Fibroblast of lung (primary cell): ENCODE measurements at regions not wholly inside any gene's neighbourhood (a gene's known extent, or its start where the extent isn't known, plus 50 kb on each side); places are given as distances from the start of the nearest gene placed in this dataset.
A peak's percentile ranks its signal among the peaks of the same experiment; 100 is the strongest.
"Not testable (repeated sequence)": the region's sequence is repeated elsewhere in the genome, so short reads cannot be mapped to it uniquely, and the experiment has no call there.

Source experiments
- DNase-seq, 2 donors: peaks; one replicate each; pipeline versions ENCODE4 v3.0.0 to v3.0.0-alpha.2; 2010; ENCODE audit warnings: low read depth in 2 of 2
- H2AFZ ChIP-seq: 2 replicates; pipeline ENCODE4 v1.5.1; 2012; ENCODE audit warnings: low read length, control low read depth, inconsistent platforms
- H3K27ac ChIP-seq: 2 replicates; pipeline ENCODE4 v1.5.1; 2011; ENCODE audit warnings: low read length, control low read depth; ENCODE audit not compliant: insufficient read depth
- H3K27me3 ChIP-seq: 2 replicates; pipeline ENCODE4 v1.5.1; 2011; ENCODE audit warnings: mild to moderate bottlenecking, low read length; ENCODE audit not compliant: control insufficient read depth, insufficient read depth
- H3K36me3 ChIP-seq: 2 replicates; pipeline ENCODE4 v1.5.1; 2011; ENCODE audit warnings: low read length; ENCODE audit not compliant: control insufficient read depth, insufficient read depth
- H3K4me1 ChIP-seq: 2 replicates; pipeline ENCODE4 v1.5.1; 2011; ENCODE audit warnings: low read length; ENCODE audit not compliant: control insufficient read depth, insufficient read depth; ENCODE audit errors: extremely low read depth
- H3K4me2 ChIP-seq: 2 replicates; pipeline ENCODE4 v1.5.1; 2011; ENCODE audit warnings: low read length, control low read depth; ENCODE audit not compliant: insufficient read depth; ENCODE audit errors: extremely low read depth
- H3K4me3 ChIP-seq, 4 experiments: fragments of 200-600 bp in 1 of 4; sonication (generic) in 1 of 4; replicated peaks in 1 of 4; 2 replicates each; pipeline ENCODE4 v1.5.1; 2011 to 2016; ENCODE audit warnings: low read length in 4 of 4, low read depth in 3 of 4, mild to moderate bottlenecking in 3 of 4, control low read depth in 2 of 4, inconsistent platforms in 1 of 4, mixed read lengths in 1 of 4; ENCODE audit not compliant: insufficient read depth in 1 of 4; ENCODE audit errors: control extremely low read depth in 1 of 4
- H3K79me2 ChIP-seq: 2 replicates; pipeline ENCODE4 v1.5.1; 2012; ENCODE audit warnings: mild to moderate bottlenecking, low read length, inconsistent platforms; ENCODE audit not compliant: control insufficient read depth, insufficient read depth
- H3K9ac ChIP-seq: 2 replicates; pipeline ENCODE4 v1.5.1; 2011; ENCODE audit warnings: mild to moderate bottlenecking, low read length, control low read depth; ENCODE audit not compliant: insufficient read depth
- H3K9me3 ChIP-seq: 2 replicates; pipeline ENCODE4 v1.5.1; 2012; ENCODE audit warnings: low read depth, low read length; ENCODE audit not compliant: control insufficient read depth, insufficient read depth
- H4K20me1 ChIP-seq: 2 replicates; pipeline ENCODE4 v1.5.1; 2011; ENCODE audit warnings: low read length; ENCODE audit not compliant: control insufficient read depth, insufficient read depth; ENCODE audit errors: extremely low read depth
- CTCF ChIP-seq, 2 donors: IDR thresholded peaks in 1 of 2; conservative IDR thresholded peaks in 1 of 2; 1 replicate in 1 of 2; 2 replicates in 1 of 2; pipeline ENCODE4 v1.5.1; 2011 to 2012; ENCODE audit warnings: low read length in 2 of 2, control low read depth in 1 of 2, inconsistent platforms in 1 of 2, low read depth in 1 of 2, mild to moderate bottlenecking in 1 of 2
- EZH2 ChIP-seq: IDR thresholded peaks from 2 replicates; pipeline ENCODE4 v1.5.1; 2012; ENCODE audit warnings: low read length, control low read depth, mild to moderate bottlenecking; ENCODE audit errors: missing control alignments

DNA sequence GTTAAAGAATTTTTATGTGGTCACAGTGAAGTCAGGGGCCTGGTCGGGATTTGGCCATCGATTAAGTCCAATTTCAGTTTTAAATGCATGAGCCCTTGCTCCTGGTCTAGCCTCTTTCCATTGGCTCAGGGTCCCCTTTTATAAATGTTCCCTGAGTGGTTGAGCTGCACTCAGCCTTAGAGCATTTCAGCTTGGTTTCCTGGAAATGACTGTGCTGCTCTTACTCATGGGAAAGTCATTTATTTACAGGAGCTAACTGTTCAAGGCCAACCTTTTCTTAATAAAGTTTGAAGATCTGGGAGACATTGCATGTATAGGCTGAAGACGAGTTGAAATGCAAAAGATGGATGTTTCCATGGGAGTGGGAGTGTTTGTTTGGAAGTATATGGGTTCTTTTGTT, 98.8 kb upstream of the CLNK start:
- TF ChIP-seq CTCF (conservative IDR thresholded peaks at IDR 0.05 in 1 of 2, IDR thresholded peaks at IDR 0.05 in 1 of 2; ENCODE audit: low read depth in 1 of 2, low read length in 2 of 2): no peak
- TF ChIP-seq EZH2: no peak
- Histone ChIP-seq H3K27ac (peak overlapping the region; percentile 34), H4K20me1 (no peaks in the 10 kb centered on the region), H3K9ac (no peak overlapping the region), H3K36me3 (no peaks in the 10 kb centered on the region), H3K27me3 (no peaks in the 10 kb centered on the region), H3K9me3 (no peaks in the 10 kb centered on the region), H3K4me2 (no peak overlapping the region), H2AFZ (no peak overlapping the region), H3K4me1 (peaks cover 4% of the 10 kb centered on the region), H3K4me3 (no peak overlapping the region), H3K79me2 (no peaks in the 10 kb centered on the region)
- peak; percentile 74 to 86 for DNase-seq

DNA sequence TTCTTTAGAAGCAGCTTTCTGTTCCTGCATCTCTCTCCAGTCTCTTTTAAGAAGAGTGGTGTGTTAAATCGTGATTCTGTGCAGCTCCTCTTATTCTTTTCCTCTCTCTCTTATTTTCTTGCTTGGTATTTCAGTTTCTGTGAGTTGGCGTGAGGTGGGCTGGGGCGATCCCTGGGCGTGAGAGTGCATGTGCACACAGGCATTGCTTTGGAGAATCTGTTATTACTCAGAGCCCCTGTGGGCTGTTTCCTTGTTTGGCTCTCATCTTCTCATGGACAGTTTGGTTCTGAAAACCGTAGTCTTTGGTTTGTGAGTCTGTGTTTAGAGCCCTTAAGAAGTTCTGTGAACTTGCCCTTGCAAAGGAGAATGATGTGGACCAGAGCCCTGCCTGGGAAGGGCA, 97.2 kb upstream of the CLNK start:
- Histone ChIP-seq H3K36me3 (no peaks in the 10 kb centered on the region), H3K79me2 (no peaks in the 10 kb centered on the region), H4K20me1 (no peaks in the 10 kb centered on the region), H3K9me3 (no peaks in the 10 kb centered on the region), H3K9ac (no peak overlapping the region), H3K4me2 (no peak overlapping the region), H3K4me3 (no peak overlapping the region), H3K27ac (no peak overlapping the region), H2AFZ (no peak overlapping the region), H3K27me3 (no peaks in the 10 kb centered on the region), H3K4me1 (peaks cover 4% of the 10 kb centered on the region)
- no peak for DNase-seq
- TF ChIP-seq EZH2 (no peak), CTCF (conservative IDR thresholded peaks at IDR 0.05 in 1 of 2, IDR thresholded peaks at IDR 0.05 in 1 of 2; ENCODE audit: low read depth in 1 of 2, low read length in 2 of 2) (no peak)

DNA sequence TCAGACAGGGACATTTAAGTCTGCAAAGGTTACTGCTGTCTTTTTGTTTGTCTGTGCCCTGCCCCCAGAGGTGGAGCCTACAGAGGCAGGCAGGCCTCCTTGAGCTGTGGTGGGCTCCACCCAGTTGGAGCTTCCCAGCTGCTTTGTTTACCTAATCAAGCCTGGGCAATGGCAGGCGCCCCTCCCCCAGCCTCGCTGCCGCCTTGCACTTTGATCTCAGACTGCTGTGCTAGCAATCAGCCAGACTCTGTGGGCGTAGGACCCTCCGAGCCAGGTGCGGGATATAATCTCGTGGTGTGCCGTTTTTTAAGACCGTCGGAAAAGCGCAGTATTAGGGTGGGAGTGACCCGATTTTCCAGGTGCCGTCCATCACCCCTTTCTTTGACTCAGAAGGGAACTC, 96.2 kb upstream of the CLNK start:
- H3K4me2 ChIP-seq, H2AFZ ChIP-seq, H3K27me3 ChIP-seq, H3K27ac ChIP-seq, H3K79me2 ChIP-seq, H3K9me3 ChIP-seq, H3K4me3 ChIP-seq, H3K36me3 ChIP-seq, H3K9ac ChIP-seq, H3K4me1 ChIP-seq, DNase-seq, H4K20me1 ChIP-seq: not testable (repeated sequence)

GRCh38 chr4:10775132-10775531, 90.6 kb upstream of the CLNK start:
- not testable (repeated sequence) for H4K20me1 ChIP-seq, H3K27me3 ChIP-seq, H2AFZ ChIP-seq, H3K36me3 ChIP-seq, DNase-seq, H3K4me2 ChIP-seq, H3K79me2 ChIP-seq, H3K4me3 ChIP-seq, H3K9me3 ChIP-seq, H3K27ac ChIP-seq, H3K4me1 ChIP-seq, H3K9ac ChIP-seq
